Amniotic epithelial cell (primary cell): ENCODE measurements at regions not wholly inside any gene's neighbourhood (a gene's known extent, or its start where the extent isn't known, plus 50 kb on each side); places are given as distances from the start of the nearest gene placed in this dataset.

Source experiments
- DNase-seq: peaks from one replicate; pipeline ENCODE4 v3.0.0-alpha.2; 2010; ENCODE audit warnings: low read depth

DNA sequence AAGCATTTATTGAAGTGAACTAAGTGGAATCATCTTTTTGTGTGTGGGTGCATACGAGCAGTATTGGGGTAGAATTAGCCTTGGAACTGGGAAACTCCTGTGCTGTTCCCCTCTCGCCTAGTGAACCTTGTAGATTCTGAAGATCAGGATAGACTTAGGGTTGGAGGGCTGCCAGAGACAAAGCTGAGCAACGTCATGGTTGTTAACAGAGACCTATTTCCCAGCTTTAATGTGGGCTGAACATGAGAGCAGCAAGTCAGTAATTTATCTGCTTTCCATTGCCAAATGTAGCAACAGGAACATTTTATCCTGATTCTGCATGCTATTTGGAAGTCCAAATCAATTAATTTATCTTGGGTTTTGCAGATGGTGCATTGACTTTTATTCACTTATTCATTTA lies 246.6 kb downstream of the IL20RB start:
- DNase-seq: no peak

DNA sequence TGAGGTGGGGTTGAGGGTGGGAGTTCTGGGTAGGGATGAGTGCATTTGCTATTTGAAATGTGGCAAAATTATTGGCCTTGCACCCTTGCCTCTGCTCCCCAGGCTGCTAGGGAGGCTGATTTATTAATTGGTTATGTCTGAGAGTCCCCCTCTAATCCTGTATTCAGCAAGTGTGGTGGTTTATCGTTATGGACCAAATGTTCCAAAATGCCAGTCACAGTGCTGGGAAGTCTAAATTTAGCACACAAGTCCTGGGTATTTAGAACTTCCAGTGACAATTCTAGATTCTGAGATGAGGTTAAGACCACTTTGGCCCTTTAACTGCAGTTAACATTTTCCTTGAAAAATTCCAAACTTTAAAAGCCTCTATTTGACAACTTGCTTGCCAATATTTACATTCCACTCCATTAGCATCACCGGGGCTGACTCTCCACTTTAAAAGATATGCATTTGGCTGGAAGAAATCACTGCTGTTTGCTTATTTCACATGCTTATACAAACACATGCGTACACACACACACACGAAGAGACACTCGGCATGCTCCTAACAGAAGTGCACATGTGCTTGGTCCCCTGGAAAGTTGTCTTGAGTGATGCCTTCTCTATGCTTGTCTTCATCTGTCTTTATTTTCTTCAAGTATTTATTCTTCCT lies 247.7 kb downstream of the IL20RB start:
- no peak for DNase-seq

DNA sequence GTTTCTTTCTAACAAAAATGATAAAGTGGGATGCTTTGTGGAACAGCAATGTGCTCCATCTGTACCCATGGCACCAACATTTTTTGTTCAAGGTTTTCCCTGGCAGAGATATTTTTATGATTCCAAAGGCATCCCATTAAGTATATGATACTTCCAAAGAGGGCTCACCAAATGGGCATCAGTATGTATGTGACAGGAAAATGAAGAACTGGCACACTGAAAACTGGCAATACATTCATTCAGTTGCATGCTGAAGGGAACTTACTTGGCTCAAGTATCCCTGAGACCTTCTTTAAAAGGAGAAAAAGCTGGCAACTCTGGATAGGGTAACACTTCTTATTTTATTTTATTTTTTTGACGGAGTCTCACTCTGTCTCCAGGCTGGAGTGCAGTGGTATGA lies 249.8 kb downstream of the IL20RB start:
- DNase-seq: no peak

GRCh38 chr3:137217733-137218132 lies 259.9 kb downstream of the IL20RB start:
- DNase-seq: no peak

- DNase-seq: no peak
Measured at GRCh38 chr3:137219801-137220445, 262.1 kb downstream of the IL20RB start.

DNA sequence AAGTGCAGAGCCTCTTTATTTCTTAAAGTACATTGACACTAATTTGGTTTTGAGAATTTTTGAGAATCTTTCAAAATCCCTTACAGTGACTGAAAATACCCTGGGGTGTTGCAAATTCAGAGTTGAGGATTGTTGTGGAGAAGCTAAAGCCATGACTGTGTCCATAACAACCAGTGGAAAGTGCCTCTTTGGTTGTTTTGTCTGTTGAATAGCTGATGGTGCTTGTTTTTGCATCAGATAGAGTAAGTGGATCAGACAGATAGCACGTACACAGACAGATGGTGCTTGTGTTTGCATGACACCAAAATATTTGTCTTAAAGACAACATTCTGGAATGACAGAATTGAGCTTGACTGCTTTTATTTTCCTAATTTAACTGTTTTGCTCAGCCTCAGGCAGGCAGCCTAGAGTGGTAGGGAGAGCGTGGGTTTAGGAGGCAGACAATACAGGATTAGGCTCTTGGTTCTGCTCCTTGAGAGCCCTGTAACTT lies 265.0 kb downstream of the IL20RB start:
- DNase-seq: no peak

GRCh38 chr3:137224464-137224863 lies 266.7 kb downstream of the IL20RB start:
- no peak for DNase-seq

DNA sequence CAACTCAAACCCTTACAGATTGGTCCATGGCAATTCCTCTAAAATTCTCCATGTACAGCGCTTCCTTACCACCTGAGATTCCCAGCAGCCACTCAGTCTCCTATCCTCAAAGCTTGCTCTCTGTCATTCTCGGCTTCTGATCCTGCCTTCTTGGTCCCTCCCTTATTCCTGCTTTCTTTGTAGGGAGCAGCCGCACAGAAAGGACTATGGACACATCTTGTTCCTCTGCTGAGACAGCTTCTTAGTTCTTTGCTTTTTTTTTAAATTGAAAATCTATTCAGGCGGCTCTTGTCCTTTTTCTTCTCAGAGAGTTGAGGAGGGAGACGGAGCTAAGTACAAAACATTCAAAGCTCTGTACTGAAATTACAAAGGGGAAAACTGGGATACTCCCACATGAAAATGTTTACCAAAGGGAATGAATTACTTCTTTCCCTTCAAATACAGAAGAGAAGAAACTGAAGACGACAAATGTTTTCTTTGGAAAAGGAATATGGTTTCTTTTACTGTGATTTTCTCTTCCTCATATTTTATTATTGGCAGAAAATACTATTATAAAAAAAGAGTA lies 285.1 kb downstream of the IL20RB start:
- no peak for DNase-seq

DNA sequence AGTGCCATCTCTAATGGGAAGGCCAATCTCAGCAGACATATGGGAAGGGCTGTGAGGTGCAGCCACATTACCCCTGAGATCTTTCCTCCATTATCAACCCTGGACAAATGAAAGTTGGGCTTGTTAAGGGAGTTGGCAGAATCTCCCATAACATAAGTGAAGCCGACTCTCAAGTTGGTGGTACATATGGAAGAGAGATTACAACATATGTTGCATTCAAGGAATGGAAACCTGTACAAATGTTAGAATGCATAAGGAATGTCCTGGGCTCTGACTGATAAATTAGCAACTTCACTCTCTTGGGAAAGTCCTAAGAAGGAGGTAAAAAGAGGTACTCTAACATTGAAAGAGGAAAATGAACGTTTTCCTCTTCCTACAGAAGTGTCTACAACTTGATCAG lies 288.7 kb downstream of the IL20RB start:
- DNase-seq: no peak

GRCh38 chr3:137249311-137249940 lies 291.6 kb downstream of the IL20RB start:
- no peak for DNase-seq

DNA sequence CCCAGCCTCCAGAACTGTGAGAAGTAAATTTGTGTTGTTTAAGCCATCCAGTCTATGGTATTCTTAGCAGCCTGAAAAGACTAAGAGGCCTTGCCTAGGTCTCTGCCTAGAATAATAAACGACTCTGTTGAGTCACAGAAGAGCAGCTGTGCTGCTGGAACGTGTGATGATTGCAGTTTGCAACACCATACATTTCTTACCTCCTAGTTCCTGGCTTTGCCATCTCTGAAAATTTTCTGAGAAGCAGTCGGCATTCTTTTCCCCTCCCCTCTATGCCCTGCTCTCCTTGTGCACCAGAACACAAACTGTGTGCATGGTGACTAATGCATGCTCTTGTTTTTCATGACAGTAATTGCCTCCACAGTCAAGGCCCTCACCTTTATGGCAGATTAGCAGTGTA lies 301.3 kb downstream of the IL20RB start:
- DNase-seq: no peak

- DNase-seq: no peak
Measured at GRCh38 chr3:137259701-137260100, 301.9 kb downstream of the IL20RB start.

GRCh38 chr3:137264071-137264820 lies 306.5 kb downstream of the IL20RB start:
- DNase-seq: no peak

GRCh38 chr3:137264843-137265330 lies 307.1 kb downstream of the IL20RB start:
- DNase-seq: no peak

GRCh38 chr3:137282871-137283270 lies 325.1 kb downstream of the IL20RB start:
- no peak for DNase-seq

GRCh38 chr3:137285924-137286323 lies 328.1 kb downstream of the IL20RB start:
- no peak for DNase-seq

GRCh38 chr3:137293086-137293485 lies 335.3 kb downstream of the IL20RB start:
- no peak for DNase-seq

GRCh38 chr3:137294139-137294538 lies 336.4 kb downstream of the IL20RB start:
- DNase-seq: no peak

- DNase-seq: no peak
Measured at GRCh38 chr3:137294839-137295238, 337.1 kb downstream of the IL20RB start.

DNA sequence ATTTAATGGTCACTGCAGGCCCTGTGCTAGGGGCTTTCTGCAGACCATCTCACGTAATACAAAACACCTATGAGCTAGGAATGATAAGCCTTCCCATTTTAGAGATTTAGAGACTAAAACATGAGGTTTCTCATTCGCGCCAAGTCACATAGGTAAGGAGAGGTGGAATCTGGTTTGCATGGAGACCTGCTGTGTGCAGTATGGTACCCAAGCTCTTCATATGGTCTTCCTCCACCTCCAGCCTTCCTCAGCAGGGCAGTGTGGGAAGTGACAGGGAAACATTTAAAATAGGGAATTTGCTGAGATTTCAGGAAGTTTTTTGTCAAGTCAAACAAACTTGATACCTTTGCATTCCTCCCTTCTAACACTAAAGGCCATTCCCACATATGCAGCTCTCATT lies 337.6 kb downstream of the IL20RB start:
- DNase-seq: no peak

DNA sequence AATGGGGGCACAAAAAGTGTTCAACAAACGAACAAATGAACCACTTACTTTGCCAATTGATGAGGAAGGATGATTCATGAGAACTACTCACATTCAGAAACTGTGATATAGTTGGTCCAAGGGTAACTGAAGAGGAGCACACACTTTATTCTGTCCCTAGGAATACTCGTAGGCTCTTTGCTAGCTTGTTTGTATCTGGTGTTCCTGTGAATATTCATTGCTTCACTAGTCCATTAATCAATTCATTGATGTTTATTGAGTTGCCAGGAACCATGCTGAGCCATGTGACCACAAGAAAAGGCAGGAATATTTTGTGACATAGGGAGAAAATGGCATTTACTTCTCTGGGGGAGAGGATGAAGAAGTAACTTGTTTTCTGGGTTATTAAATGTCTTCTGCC lies 338.3 kb downstream of the IL20RB start:
- no peak for DNase-seq

GRCh38 chr3:137297770-137298169 lies 340.0 kb downstream of the IL20RB start:
- DNase-seq: no peak
